ENCODE measurements at regions not wholly inside any gene's neighbourhood (a gene's known extent, or its start where the extent isn't known, plus 50 kb on each side); places are given as distances from the start of the nearest gene placed in this dataset.

DNA sequence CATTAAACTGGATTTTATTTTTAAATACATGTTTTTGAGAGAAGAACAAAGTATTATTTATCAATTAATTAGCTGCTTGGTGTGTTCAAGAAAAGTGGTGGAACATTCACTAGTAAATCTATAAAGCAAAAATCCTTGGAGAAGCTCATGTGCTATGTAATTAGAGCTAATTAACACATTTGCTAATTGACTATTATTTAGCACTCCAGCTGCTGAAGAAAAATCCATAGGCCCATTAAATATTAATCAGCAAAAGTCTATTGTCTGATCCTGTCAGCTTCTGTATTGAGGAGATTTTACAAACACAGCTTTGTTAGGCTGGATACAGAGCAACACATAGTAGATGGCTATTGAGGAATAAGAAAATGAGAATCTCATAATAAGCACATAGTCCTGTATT lies 336.1 kb downstream of the RBM43 start:
- Histone ChIP-seq H3K27ac (no peak overlapping the region), H3K4me1 (ENCODE audit: insufficient read depth) (no peaks in the 10 kb centered on the region), H3F3A (ENCODE audit: insufficient read depth) (no peaks in the 10 kb centered on the region), H4K20me1 (ENCODE audit: insufficient read depth) (no peaks in the 10 kb centered on the region), H3K4me2 (ENCODE audit: unreplicated experiment) (no peak overlapping the region), H3K27me3 (replicated peaks; ENCODE audit: insufficient read depth) (no peaks in the 10 kb centered on the region), H3K4me3 (no peak overlapping the region), H2AFZ (no peak overlapping the region), H3K9me2 (ENCODE audit: insufficient read depth) (no peaks in the 10 kb centered on the region), H3K79me2 (ENCODE audit: insufficient read depth) (no peaks in the 10 kb centered on the region), H3K9ac (no peak overlapping the region), H3K9me3 (ENCODE audit: low read depth) (no peaks in the 10 kb centered on the region), H3K36me3 (ENCODE audit: low read depth) (no peaks in the 10 kb centered on the region)
- no peak for DNase-seq
- in situ Hi-C loops (cut with MboI), result no loop called here
- TF ChIP-seq EZH2 (IDR thresholded peaks at IDR 0.05; ENCODE audit: insufficient read depth, poor library complexity, severe bottlenecking), result no peak
- TF ChIP-seq EZH2phosphoT487 (IDR thresholded peaks at IDR 0.05; ENCODE audit: insufficient read depth, low read depth), result no peak

DNA sequence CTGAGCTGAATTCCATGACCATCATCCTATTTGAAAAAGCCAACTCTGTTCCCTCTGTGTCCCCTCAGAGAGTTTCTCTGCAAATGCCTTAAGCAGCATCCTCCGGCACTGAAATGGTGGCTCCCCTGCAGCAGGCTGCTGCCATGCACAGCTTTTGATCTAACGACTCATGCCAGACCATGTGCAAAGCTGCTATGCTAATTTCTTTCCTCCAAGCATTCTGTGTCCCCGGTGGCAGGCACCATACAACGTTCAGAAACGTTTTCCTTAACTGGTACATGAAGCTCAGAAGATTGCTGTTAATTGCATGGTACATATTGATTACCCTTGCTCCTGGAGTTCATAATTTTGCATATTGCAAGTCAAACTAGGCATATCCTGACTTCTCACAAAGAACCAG lies 336.8 kb downstream of the RBM43 start:
- no peaks in the 10 kb centered on the region for H3K9me2 ChIP-seq (ENCODE audit: insufficient read depth)
- H3K4me3 ChIP-seq, result no peak overlapping the region
- H3K9ac ChIP-seq, result no peak overlapping the region
- no peak overlapping the region for H2AFZ ChIP-seq
- in situ Hi-C loops (cut with MboI), result loop anchor here (25.0 kb wide), 2 partner anchors 438 to 1313 kb away; partner anchors contain the start of gene RND3
- H3F3A ChIP-seq (ENCODE audit: insufficient read depth), result no peaks in the 10 kb centered on the region
- H3K9me3 ChIP-seq (ENCODE audit: low read depth), result no peaks in the 10 kb centered on the region
- no peaks in the 10 kb centered on the region for H3K79me2 ChIP-seq (ENCODE audit: insufficient read depth)
- no peak overlapping the region for H3K4me2 ChIP-seq (ENCODE audit: unreplicated experiment)
- no peak overlapping the region for H3K27ac ChIP-seq
- 28 to 29% methylated on average over 5 of the region's 5 CpGs for WGBS, 2 experiments (ENCODE audit: low coverage in 1 of 2, low lambda C conversion rate in 2 of 2, missing lambda C conversion rate in 2 of 2)
- no peaks in the 10 kb centered on the region for H3K27me3 ChIP-seq (replicated peaks; ENCODE audit: insufficient read depth)
- H4K20me1 ChIP-seq (ENCODE audit: insufficient read depth), result no peaks in the 10 kb centered on the region
- no peak for TF ChIP-seq EZH2 (IDR thresholded peaks at IDR 0.05; ENCODE audit: insufficient read depth, poor library complexity, severe bottlenecking)
- TF ChIP-seq EZH2phosphoT487 (IDR thresholded peaks at IDR 0.05; ENCODE audit: insufficient read depth, low read depth), result no peak
- no peaks in the 10 kb centered on the region for H3K36me3 ChIP-seq (ENCODE audit: low read depth)
- H3K4me1 ChIP-seq (ENCODE audit: insufficient read depth), result no peaks in the 10 kb centered on the region
- peak; percentile 7 for DNase-seq

DNA sequence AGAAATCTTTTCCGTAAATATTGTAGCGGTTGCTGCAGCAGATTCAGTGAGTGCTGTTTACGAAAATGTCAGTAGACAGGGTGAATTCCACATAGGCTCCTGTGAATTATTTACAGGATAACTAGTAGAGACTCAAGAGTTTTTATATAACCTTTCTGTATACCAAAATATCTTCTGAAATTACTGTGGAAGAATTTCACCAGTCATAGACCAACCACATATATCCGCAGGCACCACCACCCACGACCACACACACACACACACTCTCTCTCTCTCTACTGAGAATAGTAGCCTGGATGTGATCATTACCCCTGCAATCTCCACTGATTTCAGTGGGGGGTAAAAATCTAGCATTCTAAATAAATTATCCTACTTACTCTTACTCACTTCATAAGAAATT lies 341.8 kb downstream of the RBM43 start:
- H2AFZ ChIP-seq, result no peak overlapping the region
- H3K9me2 ChIP-seq (ENCODE audit: insufficient read depth), result no peaks in the 10 kb centered on the region
- H3F3A ChIP-seq (ENCODE audit: insufficient read depth), result peaks cover 10% of the 10 kb centered on the region; the same call in 1 of the 2 replicates
- H3K4me1 ChIP-seq (ENCODE audit: insufficient read depth), result peaks cover 10% of the 10 kb centered on the region; the same call in 1 of the 2 replicates
- TF ChIP-seq EZH2 (IDR thresholded peaks at IDR 0.05; ENCODE audit: insufficient read depth, poor library complexity, severe bottlenecking) (no peak), EZH2phosphoT487 (IDR thresholded peaks at IDR 0.05; ENCODE audit: insufficient read depth, low read depth) (no peak)
- no peaks in the 10 kb centered on the region for H3K9me3 ChIP-seq (ENCODE audit: low read depth)
- H3K27ac ChIP-seq, result no peak overlapping the region
- H3K79me2 ChIP-seq (ENCODE audit: insufficient read depth), result no peaks in the 10 kb centered on the region
- no peak overlapping the region for H3K4me3 ChIP-seq
- in situ Hi-C loops (cut with MboI), result loop anchor here (25.0 kb wide), 2 partner anchors 433 to 1308 kb away; partner anchors contain the start of gene RND3
- H3K4me2 ChIP-seq (ENCODE audit: unreplicated experiment), result no peak overlapping the region
- H3K27me3 ChIP-seq (replicated peaks; ENCODE audit: insufficient read depth), result no peaks in the 10 kb centered on the region
- no peaks in the 10 kb centered on the region for H4K20me1 ChIP-seq (ENCODE audit: insufficient read depth)
- DNase-seq, result peak; percentile 15
- WGBS, 2 experiments (ENCODE audit: low coverage in 1 of 2, low lambda C conversion rate in 2 of 2, missing lambda C conversion rate in 2 of 2), result 94 to 96% methylated on average over 5 of the region's 5 CpGs
- no peaks in the 10 kb centered on the region for H3K36me3 ChIP-seq (ENCODE audit: low read depth)
- no peak overlapping the region for H3K9ac ChIP-seq

DNA sequence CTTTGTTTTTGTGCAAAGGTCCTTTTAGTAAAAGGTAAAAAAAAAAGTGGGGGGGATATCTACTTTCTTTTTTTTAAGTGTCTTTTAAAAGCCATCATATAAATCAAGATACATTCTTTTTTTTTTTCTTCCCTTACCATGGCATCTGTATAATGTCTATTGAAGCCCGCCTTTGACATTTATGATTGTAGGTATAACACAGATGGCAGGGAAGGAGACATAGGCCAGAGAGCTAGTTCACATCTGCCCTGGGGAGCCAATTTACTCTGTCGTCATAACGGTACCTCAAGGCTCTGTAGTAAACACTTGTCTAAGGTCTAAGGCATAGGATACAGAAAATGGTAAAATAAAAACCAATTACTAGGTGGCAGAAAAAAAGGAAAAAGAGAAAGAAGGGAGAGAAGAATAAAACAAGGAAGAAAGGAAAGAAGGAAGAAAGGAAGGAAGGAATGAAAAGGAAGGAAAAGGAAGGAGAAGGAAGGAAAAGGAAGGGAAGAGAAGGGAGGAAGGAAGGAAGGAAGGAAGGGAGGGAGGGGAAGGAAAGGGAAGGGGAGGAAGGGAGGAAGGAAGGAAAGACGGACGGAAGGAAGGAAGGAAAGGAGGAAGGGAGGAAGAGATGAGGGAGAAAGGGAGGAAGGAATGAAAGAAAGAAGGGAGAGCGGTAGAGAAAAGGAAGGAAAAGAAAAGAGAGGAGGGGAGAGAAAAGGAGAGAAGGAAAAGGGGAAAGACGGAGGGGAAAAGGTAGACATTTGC lies 343.5 kb downstream of the RBM43 start:
- Histone ChIP-seq H3K9ac (no peak overlapping the region), H3K4me1 (ENCODE audit: insufficient read depth) (peaks cover 10% of the 10 kb centered on the region; the same call in 1 of the 2 replicates), H3K4me2 (ENCODE audit: unreplicated experiment) (no peak overlapping the region), H3K79me2 (ENCODE audit: insufficient read depth) (no peaks in the 10 kb centered on the region), H3K9me3 (ENCODE audit: low read depth) (no peaks in the 10 kb centered on the region), H3K27me3 (replicated peaks; ENCODE audit: insufficient read depth) (no peaks in the 10 kb centered on the region), H3K27ac (no peak overlapping the region), H3K9me2 (ENCODE audit: insufficient read depth) (no peaks in the 10 kb centered on the region), H3K4me3 (no peak overlapping the region), H2AFZ (no peak overlapping the region), H3F3A (ENCODE audit: insufficient read depth) (peaks cover 10% of the 10 kb centered on the region; the same call in 1 of the 2 replicates), H4K20me1 (ENCODE audit: insufficient read depth) (no peaks in the 10 kb centered on the region), H3K36me3 (ENCODE audit: low read depth) (no peaks in the 10 kb centered on the region)
- WGBS, 2 experiments (ENCODE audit: low coverage in 1 of 2, low lambda C conversion rate in 2 of 2, missing lambda C conversion rate in 2 of 2), result 84 to 85% methylated on average over 7 of the region's 7 CpGs
- TF ChIP-seq EZH2phosphoT487 (IDR thresholded peaks at IDR 0.05; ENCODE audit: insufficient read depth, low read depth) (no peak), EZH2 (IDR thresholded peaks at IDR 0.05; ENCODE audit: insufficient read depth, poor library complexity, severe bottlenecking) (no peak)
- in situ Hi-C loops (cut with MboI), result loop anchor here (25.0 kb wide), 2 partner anchors 431 to 1306 kb away; partner anchors contain the start of gene RND3
- no peak for DNase-seq
